Ovary (tissue), 3 donors: ENCODE measurements at regions not wholly inside any gene's neighbourhood (a gene's known extent, or its start where the extent isn't known, plus 50 kb on each side); places are given as distances from the start of the nearest gene placed in this dataset.

Experiments
- CTCF ChIP-seq, 3 donors: fragments of 450-650 bp in 2 of 3; fragments of 200-600 bp in 1 of 3; IDR thresholded peaks; one replicate each; pipeline versions ENCODE4 v1.5.1 to v1.8.0; 2016 to 2022; ENCODE audit warnings: antibody characterized with exemption in 3 of 3, mild to moderate bottlenecking in 1 of 3
- POLR2A ChIP-seq: fragments of 450-650 bp; IDR thresholded peaks from one replicate; pipeline ENCODE4 v1.6.1; 2017; ENCODE audit warnings: antibody characterized with exemption, mild to moderate bottlenecking, moderate library complexity
- donor health status: DM: no; HTN: no; CAD: no.

GRCh38 chr7:46812101-46812675 lies 769.7 kb downstream of the TNS3 start:
- TF ChIP-seq CTCF (IDR thresholded peaks at IDR 0.05) (no peak), POLR2A (no peak)
